ENCODE measurements at regions not wholly inside any gene's neighbourhood (a gene's known extent, or its start where the extent isn't known, plus 50 kb on each side); places are given as distances from the start of the nearest gene placed in this dataset.
A peak's percentile ranks its signal among the peaks of the same experiment; 100 is the strongest.

DNA sequence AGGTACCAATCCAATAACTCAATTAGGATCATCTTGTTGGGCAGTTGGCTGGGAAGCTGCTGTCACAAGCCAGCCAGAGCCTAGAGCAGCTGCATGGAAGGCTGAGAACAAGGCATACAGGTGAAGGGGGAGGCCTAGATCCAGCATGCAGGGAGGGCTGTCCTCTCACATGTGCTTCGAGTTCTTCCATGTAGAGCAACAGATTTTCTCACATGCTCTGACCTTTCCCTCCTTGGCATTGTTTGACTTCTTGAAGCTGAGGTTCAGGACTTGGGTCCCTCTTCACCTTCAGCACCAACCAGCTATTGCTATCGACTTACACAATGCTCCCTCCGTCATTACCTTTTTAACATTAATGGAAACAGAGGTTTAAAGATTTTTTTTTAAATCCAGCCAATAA, 257.7 kb downstream of the ATG4C start:
- DNase-seq (ENCODE audit: low spot score), result no peak

DNA sequence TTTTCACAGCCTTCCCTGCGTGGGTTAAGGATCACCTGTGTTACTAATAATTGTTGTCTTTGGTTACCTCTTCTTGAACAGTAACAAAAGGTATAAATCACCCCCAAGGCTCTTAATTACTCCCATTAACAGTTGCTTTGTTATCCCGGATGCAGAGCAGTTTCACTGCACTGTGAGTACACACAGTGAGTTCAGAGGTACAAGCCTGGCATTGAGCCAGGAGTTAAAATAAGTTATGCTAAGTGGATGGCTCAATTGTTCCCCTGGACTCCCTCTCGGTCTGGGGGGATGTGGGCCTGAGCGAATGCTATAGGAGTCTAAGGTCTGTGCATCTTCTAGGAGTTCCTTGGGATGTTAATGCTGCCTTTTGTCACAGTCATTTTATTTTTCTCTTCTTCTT, 258.3 kb downstream of the ATG4C start:
- DNase-seq (ENCODE audit: low spot score), result no peak

DNA sequence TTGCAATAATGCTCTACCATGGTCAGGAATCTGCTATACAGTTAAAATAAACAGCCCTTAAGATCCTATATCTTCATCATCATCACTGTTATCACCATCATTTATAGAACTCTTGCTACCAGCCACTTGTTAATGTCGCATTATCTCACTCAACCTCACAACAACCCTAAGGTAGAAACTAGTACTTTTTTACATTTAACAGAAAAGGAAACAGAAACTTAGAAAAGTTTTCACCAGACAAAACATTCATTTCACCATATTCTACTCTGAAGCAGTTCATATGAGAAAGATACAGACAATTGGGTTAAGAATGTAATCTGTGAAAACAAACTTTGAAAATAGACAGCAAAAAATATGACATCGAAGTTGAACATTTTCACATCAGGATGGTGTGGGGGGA, 262.6 kb downstream of the ATG4C start:
- no peak for DNase-seq (ENCODE audit: low spot score)

DNA sequence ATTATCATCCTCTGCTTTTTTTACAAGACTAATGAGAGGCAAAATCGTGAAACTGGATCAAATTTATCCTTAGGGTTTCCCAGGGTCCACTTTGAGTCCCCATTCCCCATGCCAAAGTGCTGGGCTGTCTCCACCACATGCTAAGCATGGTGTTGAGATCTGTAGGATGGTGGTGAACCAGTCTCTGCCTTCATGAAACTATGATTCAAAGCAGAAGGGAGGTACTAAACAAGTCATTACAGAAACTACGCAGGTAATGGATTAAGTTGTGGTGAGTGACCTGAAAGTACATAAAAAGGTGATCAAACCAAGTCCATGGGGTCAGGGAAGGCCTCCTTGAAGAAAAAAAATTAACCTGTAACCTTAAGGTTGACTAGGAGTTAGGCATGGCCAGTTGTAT, 265.2 kb downstream of the ATG4C start:
- no peak for DNase-seq (ENCODE audit: low spot score)

DNA sequence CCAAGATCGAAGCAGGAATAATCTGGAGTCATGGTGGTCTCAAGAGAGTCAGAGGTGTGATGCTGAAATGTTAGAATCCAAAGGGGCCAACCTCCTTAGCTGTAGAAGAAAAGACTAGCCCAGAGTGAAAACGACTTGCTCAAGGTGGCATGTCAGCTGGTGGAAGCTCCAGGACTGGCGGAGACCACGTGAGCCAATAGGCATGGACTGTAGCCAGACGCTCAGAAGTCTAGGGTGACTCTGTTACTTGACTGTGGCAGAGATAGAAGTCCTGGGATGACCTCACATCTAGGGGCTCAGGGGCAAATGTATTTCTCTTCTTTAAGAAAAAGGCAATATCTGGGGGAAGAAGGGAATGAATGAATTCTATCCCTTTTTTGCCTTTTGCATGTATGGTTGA, 267.4 kb downstream of the ATG4C start:
- no peak for DNase-seq (ENCODE audit: low spot score)

DNA sequence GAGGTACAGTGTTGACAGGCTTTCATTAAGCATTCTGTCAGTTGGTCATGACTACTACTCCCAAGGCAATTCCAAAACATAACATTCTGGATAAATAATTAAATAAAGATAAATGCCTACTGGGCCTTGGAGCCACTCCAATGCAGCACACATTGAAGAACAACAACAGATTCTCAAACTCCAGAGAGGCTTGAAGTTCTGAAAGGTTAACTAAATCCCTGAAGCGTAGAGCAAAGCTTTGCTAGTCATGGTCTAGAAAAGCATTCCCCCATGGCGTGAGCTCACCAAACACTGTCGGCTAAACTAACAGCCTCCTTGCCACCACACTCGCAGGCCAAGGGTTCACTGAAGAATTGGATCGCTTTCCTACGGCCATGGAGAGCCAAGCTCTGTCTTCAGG, 268.0 kb downstream of the ATG4C start:
- no peak for DNase-seq (ENCODE audit: low spot score)

DNA sequence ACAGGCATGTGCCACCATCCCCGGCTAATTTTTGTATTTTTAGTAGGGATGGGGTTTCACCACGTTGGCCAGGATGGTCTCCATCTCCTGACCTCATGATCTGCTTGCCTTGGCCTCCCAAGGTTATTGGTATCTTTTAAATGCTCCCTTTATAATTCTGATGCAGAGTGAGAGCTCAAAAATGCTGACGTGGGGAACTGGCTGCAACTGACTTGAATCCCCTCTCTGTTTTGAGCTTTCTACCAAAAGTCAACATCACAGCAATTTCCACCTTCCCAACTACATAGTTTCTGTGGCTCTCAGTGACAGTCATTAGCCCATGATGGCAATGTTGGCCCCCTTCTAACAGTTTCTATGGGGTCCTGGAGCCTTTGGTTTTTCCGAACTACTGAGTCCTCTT, 268.2 kb upstream of the FOXD3 start:
- DNase-seq (ENCODE audit: low spot score), result no peak

DNA sequence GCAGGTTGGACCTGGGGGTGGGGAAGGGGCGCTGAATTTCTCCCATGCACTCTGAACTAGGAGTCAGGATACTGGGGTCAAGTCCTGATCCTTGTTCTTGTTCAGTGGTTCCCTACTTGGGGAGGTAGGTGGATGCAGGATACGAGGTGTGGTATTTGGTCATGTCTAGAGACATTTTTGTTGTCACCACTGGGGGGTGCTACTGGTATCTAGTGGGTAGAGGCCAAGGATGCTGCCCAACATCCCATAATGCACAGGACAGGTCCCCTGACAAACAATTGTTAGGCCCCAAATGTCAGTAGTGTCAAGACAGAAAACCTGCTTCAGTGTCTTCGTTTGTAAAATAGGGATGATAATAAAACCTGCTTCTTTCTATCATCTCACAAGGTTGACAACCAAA, 259.0 kb upstream of the FOXD3 start:
- DNase-seq (ENCODE audit: low spot score), result peak; percentile 53

DNA sequence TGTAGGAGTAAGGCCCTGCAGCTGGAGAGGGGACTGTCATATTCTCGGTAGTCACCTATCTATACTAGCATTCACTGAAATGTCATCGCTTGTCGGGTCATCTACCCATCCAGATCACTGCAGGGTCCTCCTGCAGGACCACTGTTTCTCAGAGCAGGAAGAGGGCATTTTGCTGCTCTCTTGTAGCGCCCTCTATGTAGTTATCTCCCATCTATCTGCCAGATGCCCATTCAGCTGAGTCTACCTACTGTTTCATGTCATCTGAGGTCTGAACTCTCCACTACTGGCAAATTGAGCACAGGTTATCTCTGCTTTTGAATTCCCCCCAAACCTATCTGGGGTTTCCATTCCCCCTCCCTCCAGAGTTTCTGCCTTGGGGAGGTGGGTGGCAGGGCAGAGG, 258.2 kb upstream of the FOXD3 start:
- no peak for DNase-seq (ENCODE audit: low spot score)

DNA sequence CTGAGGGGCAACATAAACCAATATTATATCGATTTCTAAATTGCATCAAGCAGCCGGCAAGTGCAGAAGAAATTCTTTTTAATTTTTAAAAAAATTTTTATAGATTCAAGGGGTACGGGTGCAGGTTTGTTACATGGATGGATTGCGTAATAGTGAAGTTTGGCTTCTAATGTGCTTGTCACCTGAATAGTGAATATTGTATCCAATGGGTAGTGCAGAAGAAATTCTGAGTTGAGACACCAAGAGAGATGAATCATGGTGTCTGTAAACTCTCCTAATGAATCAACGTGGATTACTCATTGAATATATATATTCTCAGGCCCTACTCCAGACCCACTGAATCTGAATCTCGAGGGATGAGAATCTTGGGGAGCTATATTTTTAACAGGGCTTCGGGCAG, 253.7 kb upstream of the FOXD3 start:
- DNase-seq (ENCODE audit: low spot score), result no peak

DNA sequence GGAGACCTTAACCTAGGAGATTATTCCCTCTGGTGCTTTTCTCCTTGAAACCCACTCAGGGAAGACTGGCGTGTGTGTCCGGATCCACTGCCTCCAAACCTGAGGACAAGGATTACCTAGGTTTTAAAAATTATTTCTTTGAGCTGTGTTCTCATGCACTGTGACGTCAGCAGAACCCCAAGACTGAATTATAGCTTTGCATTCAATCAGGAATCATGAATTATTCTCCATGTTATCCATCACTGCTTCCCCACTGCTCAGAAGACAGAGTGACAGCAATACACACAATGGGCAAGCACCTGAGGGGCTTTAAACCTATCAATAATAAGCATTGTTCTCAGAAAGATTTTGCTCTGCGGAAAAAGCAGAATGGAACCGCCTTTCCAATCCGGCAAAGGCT, 253.2 kb upstream of the FOXD3 start:
- DNase-seq (ENCODE audit: low spot score), result no peak

DNA sequence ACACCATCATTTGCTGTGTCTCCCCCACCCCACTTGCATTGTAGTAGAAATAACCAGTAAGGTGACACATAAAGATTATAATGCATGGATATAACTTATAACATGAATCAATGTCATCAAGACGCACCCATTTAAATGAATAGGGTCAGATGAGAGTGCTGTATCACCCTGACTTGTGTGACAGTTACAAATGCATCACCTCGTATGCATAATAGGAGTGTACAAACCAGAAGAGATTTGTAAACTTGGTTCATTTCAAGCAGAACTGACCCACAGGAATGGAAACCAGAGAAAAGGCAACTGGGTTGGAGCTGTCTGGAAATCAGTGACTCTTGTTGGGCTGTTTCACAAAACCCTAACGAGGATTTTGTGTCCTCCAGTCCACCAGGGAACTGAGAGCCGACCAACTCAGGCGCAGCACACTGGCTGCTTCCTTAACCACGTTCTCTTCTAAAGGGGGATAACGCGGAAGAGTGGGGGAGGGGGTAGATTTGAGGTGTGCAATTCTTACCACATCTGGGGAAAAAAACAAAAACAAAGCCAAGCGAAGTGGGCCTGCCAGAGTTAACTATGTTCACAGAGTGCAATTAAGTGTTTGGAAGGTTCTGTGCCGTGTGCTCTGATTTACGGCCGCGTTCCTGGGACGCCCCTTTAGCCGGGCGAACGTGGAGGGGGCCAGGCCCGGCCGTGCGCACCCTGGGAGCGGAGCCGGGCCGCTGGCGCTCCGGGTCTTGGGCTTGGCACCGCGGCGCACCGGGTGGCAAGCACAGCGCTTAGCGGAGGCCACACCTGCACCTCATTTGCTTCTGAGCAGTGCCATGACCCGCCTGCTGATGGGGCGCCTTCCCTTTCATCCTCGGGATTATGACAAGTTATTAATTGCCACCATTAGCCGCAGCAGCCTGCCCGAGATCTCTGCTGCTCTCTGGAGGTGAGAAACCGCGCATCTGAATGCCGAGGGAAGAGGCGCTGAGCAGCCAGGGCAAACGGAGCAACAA, 248.8 kb upstream of the FOXD3 start:
- DNase-seq (ENCODE audit: low spot score), result peak; percentile 58

DNA sequence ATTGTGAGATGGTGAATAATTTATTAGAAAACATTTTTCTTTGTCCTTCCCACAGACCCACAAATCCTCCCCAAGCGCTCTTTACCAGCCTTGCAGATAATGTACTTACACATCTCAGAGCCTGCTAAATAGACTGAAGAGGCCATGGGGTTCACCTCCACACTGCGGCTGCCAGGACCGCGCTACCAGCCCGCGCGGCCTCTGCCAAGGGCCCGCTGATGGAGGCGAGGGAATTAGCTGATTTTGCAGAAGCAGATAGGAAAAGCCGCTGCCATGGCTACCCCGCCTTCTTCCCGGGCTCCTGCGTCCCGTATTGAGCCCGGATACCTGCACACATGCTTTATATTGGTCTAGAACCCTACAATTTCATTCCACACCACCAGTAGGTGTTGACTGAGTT, 248.0 kb upstream of the FOXD3 start:
- peak; percentile 20 for DNase-seq (ENCODE audit: low spot score)

DNA sequence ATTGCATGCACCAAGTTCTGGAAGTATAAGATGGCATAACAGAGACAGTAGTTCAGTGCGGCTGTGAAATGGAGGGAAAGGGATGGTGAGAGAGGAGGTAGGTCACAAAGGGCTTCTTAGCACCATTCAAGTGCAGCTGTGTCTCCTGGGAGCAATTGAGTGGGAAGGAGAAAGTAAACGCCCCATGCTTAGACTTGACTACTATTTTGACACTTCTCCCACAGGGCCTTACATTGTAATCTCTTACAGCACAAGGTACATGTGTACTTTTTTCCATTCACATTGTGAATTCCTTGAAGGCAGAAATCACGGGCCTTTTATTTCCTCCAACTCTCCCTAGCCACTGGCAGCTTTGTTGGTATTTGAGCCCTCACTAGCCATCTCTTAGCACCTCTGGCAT, 239.6 kb upstream of the FOXD3 start:
- no peak for DNase-seq (ENCODE audit: low spot score)

DNA sequence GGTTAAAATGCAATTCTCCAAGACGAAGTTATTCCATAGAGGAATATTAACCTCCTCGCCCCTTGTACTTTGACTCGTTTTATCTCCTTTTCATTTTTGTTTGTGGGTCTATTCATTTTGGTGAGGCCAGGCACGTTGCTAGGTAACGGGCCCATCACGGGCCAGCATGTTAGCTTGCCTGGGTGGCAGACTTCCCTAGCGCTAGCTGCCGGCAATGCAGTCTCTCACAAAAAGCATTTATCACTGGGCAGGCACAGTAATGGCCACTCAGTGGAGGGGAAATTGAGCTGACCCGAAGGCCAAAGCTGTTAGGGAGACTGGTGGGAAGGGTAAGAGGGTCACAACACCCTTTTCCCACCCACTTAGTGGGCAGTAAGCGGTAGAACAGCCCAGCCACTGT, 234.4 kb upstream of the FOXD3 start:
- peak; percentile 54 for DNase-seq (ENCODE audit: low spot score)

DNA sequence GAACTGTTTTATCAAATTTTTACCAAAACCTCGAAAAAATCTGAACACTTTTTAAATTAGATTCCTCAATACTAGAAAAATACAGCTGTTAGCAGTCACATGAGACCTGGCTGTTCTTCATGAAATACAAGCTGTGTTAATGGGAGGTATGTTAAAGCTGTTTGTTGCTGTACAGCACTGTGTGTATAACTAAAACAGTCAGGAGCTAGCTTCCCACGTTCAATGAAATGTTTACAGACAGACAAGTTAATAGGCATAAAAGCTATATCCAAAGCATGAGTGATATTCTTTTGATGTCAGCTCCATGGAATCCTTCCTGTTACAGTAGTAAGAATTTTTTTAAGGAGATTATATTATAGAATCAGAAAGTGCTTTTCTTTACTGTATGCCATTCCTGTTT, 223.2 kb upstream of the FOXD3 start:
- DNase-seq (ENCODE audit: low spot score), result no peak

DNA sequence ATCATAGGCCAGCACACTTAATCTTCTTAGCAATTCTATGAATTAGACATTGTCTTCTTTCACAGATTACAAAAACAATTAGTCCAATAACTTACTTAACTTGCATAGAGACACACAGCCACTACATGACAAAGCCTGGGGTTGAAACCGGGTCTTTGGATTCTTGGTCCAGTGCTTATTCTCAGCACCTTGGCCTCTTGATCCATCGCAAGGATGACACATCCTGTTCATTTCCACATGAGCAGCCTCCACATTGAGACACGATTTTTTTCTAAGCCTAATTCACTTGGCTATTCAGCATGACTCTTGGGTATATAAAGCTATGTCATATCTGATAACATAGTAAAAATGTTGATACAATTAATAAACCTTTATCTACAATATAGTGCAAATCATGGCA, 221.0 kb upstream of the FOXD3 start:
- DNase-seq (ENCODE audit: low spot score), result no peak

DNA sequence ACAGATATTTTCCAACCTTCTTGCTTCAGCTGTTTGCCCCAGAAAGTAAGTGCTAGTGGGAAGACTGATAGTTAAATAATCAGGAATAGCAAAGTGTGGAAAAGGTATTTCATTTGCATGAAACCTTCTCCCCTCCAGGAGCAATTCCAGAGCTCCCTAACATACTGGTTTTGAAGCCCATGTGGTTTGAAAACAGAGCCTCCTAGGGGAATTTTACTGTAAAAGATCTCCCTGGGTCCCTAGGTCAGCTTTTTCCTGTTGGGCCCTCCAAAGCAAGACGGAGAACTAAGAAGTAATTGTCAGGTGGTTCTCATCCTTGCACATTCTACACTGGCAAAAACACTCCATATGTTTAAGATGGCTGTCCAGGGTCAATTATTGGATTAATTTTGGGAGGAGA, 218.7 kb upstream of the FOXD3 start:
- peak; percentile 33 for DNase-seq (ENCODE audit: low spot score)

DNA sequence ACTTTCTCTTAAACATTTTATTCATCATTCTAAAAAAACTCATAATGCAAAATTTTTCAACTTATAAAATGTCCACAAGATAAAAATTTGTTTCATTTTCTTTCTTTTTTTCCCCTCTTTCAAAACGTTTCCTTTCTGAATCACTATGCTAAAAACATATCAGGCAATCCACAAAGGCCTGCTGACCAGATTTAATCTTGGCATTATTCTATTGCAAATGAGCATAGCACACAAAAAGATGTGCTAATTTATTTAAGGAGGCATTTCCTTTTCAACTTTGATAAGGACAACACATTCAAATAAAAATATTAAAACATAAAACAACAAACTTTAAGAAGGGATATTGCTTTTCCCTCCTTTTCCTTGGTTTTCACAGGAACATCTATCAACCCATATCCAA, 215.3 kb upstream of the FOXD3 start:
- no peak for DNase-seq (ENCODE audit: low spot score)

DNA sequence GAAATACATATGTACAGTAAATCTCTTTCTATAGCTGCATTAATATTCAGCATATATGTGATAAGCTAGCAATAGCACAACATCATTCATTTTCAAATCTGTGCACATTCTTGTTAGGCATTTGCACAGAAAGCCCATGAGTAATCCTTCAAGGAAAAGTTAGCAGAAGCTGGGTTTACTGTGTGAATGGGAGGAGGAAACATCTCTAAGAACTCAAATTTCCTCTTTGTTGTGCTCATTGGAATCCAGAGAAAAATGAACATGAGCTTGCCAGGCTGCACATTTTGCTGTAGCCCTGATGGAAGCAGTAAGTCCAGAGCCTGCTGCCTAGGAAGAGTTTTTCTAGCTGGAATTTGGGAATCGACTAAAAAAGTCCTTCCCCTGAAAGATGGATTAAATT, 214.2 kb upstream of the FOXD3 start:
- DNase-seq (ENCODE audit: low spot score), result no peak

DNA sequence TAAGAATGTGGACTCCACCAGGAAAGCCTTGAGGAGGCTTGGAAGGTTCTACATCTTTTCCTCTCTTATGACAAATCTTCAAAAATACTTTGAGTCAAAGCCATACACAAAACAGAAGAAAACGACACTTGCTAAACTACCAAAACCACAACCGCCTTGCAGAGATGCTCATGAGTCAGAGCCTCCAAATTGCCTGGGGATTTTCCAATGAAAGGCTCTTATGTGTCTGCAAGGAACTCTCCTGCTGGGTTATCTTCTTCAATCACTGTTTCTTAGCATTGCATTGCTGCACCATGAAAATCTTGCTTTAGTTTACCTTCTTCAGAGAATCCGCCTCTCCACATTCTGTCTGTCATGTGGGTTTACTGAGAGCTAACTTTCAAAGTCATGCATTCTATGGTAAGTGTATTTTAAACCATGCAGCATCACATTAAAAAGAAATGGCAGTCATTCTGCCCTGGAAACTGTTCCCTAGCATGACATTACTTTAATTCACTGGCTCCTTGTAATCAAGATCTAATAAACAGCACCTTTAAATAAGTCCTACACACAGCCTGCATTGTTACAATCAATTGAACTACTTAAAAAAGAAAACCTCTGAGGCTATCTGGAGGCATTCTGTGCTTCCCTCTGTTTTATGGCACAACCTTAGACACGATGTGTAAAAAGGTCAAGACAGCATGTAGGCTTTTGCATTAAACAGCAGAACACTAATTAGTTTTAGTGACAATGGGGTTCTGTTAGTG, 210.0 kb upstream of the FOXD3 start:
- peak; percentile 29 for DNase-seq (ENCODE audit: low spot score)

DNA sequence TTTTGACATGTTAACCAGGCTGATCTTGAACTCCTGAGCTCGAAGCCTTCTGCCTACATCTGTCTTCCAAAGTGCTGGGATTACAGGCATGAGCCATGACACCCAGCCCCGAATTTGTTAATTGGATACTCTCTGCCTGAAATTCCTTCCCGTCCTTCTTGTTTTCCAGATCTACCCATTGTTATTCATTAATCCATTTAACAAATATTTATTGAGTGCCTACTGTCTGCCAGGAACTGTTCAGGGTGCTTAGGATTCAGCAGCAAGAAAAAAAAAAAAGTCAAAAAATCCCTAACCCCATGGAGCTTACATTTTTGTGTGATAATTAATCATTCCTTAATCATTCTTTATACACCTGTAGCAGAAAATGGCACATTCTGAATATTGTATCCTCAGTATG, 206.8 kb upstream of the FOXD3 start:
- no peak for DNase-seq (ENCODE audit: low spot score)

DNA sequence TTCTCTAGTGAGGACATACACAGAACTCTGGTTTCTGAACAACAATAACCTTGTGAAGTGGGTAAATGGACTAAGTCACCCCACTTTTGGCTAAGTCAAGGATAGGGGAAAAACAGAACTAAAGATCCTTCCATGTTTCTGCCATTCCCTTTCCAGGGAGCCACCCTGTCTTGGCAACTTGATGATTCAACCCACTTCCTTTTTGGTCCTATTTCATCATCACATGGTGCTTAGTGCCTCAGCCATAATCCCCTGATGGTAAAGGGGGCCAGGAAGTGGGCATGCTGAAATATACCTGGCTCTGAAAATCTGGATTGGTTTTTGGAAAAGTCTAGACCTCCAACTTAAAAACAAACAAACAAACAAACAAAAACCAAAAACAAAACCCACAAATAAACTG, 206.4 kb upstream of the FOXD3 start:
- no peak for DNase-seq (ENCODE audit: low spot score)

Data from iPS-NIHi11 (cell line).